ENCODE measurements at regions not wholly inside any gene's neighbourhood (a gene's known extent, or its start where the extent isn't known, plus 50 kb on each side); places are given as distances from the start of the nearest gene placed in this dataset.
A peak's percentile ranks its signal among the peaks of the same experiment; 100 is the strongest.

- TF ChIP-seq CTCF (IDR thresholded peaks at IDR 0.05), result peak; percentile 95
- TF ChIP-seq EZH2 (IDR thresholded peaks at IDR 0.05; ENCODE audit: borderline replicate concordance, insufficient read depth, low read depth, low read length, poor library complexity, severe bottlenecking), result no peak
Measured at GRCh38 chr2:133844214-133844892, 276.1 kb upstream of the NCKAP5 start.
